ENCODE measurements at regions not wholly inside any gene's neighbourhood (a gene's known extent, or its start where the extent isn't known, plus 50 kb on each side); places are given as distances from the start of the nearest gene placed in this dataset.
"Not testable (repeated sequence)": the region's sequence is repeated elsewhere in the genome, so short reads cannot be mapped to it uniquely, and the experiment has no call there.

DNA sequence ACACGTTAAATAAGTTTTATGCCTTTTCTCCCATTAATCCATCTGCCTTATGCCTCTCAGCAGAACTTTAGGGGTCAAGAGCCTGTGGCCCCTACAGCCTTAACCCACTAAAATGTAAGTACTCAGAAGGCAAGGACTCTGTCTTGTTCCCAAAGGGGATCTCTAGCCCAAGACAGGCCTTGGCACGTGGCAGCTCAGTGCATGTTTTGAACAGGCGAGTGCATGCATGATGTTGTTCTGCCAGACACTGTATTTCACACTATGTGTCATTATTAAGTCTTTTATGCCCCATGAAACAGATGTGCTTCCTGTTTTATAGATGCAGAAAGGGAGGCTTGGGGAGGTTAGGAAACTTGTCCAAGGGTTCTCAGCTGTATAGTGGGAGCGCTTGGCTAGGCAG lies 102.8 kb downstream of the ETS2 start:
- DNase-seq (ENCODE audit: low read depth in 2 of 3, low spot score in 2 of 3): no peak

DNA sequence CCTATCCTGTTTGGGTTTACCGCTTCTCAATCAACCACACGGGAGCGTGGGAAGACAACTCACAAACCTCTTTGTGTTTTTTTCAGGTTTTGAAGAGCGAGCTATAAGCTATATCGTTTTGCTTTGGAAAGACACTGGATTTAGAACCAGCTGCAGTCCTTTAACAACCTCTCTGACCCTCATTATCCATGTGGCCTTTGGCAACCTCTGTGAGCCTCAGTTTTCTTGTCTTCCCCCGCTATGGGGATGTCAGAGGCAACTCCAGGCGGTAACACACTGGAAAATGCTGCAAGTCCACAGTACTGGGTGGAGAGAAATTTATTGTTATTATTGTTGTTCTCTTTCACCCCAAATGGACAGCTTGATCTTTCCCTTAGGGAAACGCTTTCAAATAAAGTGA lies 100.0 kb downstream of the ETS2 start:
- no peak for DNase-seq (ENCODE audit: low read depth in 2 of 3, low spot score in 2 of 3)

DNA sequence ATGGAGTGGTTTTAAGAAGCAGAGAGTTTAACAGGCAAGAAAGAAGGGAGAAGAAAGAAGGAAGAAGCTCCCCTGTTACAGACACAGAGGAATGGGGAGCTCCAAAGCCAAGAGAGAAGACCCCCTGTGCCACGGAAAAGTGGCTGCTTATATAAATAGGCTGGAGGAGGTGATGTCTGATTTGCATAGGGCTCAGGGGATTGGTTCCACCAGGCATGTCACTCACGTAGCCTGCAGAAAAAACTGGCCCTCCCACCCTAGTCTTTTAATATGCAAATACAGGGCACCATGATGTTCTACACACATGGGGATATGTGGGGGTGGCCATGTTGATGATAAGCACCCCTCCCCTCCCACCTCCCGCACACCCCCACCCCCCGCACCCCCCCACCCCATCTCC lies 99.6 kb downstream of the ETS2 start:
- no peak for DNase-seq (ENCODE audit: low read depth in 2 of 3, low spot score in 2 of 3)

DNA sequence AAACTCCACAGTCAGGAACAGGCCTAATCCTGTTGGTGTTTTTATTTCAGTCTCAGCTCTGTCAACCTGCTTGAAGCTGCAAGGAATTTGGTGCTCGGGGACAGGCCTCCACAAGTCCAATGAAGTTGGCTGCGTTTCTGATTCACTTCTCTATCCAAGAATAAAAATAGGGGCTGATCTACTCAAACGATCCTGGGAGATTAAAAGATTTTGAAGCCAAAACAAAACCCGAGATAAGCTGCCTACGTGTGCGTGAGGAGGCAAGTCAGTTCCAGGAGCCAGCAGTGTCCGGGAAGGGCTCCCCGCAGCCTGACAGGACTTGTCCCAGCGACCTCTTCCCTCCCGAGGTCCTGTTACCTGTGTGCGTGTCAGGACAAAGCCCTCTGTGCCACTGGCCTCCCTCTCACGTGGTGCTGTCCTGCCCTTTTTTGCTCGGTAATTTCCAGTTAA lies 98.0 kb downstream of the ETS2 start:
- DNase-seq (ENCODE audit: low read depth in 2 of 3, low spot score in 2 of 3): no peak

DNA sequence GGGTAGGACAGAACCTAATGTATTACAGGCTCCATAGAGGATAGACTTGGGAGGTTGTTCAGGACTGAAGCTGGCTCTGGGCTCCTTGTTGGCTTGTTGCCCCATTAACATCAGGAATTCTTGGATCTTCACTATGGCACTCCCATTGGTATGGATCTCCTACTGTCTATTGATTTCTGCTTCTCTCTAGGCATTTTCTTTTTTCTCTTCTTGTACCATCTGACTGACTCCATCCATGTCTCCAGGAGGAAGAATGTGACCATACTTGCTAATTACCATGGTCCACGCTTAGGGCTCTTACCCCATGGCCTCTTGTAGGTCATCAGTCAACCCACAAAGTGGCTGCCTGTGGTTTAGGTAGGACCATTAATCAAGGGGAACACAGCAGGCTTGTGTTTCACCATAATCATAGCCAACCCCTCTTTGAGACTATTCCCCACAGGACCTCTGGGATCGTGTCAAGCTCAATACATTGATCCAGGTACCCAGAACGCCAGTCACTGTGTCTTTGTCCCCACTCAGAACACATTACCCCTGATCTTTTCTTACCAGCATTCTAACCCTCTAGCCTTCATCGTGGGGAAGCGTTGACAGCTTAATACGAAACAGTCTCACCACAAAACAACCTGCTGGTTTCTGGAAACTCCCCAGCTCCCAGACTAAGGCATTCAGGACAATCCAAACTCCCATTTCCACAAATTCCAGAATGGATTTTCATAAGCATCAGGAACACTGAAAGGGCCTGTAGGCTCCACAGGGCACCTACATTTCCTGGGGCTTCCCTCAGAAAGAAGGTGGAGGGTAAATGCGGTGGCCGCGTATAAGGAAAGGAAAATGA lies 97.1 kb downstream of the ETS2 start:
- no peak for DNase-seq (ENCODE audit: low read depth in 2 of 3, low spot score in 2 of 3)

DNA sequence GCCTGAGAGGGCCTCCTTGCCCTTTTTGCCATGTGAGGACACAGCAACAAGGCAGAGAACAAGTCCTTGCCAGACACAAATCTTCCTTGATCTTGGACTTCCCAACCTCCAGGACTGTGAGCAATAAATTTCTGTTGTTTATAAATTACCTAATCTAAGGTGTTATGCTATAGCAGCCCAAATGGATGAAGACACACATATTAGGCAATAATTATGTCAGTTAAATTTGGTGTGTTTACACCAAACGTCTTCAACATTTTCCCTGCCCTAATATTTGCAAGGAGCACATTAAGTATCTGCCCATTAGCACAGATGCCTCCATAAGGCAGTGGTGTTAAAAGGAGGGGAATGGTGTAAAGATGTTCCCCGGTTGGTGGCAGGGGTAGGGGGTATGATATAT lies 94.8 kb downstream of the ETS2 start:
- no peak for DNase-seq (ENCODE audit: low read depth in 2 of 3, low spot score in 2 of 3)

DNA sequence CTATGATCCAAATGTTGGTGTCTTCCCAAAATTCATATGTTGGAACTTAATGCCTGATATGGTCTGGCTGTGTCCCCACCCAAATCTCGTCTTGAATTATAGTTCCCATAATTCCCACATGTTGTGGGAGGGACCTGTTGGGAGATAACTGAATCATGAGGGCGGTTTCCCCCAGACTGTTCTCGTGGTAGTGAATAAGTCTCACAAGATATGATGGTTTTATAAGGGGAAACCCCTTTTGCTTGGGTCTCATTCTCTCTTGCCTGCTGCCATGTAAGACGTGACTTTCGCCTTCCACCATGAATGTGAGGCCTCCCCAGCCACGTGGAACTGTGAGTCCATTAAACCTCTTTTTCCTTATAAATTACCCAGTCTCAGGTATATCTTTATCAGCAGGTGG lies 94.3 kb downstream of the ETS2 start:
- not testable (repeated sequence) for DNase-seq (ENCODE audit: low read depth in 2 of 3, low spot score in 2 of 3)

DNA sequence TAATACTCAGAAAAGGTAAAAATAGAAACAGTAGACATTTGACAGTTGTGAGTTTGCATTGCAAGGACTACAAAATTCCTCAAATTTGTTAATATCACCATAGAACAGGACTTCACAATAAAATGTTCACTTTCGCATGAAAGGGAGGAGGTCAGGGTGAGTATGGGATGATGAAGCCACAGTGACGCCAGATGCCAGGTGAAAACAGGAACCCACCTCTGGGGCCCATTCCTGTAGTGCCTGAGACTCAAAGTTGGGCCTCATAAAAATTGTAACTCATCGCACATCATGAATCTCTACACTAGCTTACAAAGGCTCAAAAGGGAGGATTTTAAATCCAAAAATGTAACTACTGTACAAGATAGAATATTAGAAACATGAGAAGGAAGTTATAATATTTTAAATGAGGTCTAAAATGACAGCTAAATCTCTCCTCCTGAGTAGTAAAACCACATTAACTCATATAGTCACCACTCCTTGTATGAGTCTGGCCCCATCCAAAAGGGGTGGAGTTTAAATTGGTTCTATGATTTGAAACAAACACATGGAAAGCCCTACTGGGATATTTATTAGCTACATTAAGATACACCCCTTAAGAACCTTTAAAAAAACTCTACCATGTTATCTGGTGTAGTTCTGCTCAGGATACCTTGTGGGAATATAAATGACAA lies 93.7 kb downstream of the ETS2 start:
- no peak for DNase-seq (ENCODE audit: low read depth in 2 of 3, low spot score in 2 of 3)

DNA sequence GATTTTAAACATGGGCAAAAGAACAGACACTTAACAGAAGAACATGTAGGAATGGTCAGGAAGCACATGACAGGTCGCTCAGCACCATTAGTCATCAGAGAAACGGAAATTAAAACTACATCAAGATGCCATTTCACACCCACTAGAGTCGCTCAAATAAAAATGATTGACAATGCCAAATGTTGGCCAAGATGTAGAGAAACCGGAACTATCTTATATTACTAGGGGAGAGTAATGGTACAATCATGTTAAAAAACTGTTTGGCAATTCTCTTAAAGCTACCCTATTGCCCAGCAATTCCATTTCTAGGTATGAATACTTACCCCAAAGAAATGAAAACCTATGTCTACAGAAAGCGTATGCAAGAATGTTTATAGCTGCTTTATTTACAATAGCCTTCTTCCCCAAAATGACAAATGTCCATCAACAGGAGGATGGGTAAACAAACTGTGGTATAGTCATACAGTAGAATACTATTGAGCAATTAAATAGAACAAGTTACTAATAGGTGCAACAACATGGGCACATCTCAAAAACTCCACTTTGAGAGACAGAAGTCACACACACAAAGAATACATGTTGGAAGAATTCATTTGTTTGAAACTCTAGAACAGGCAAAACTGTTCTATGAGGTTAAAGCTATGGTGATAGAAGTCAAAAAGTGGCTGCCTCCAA lies 92.8 kb downstream of the ETS2 start:
- peak in 2 of 3 donors; percentile 26 to 61 for DNase-seq (ENCODE audit: low read depth in 2 of 3, low spot score in 2 of 3)

DNA sequence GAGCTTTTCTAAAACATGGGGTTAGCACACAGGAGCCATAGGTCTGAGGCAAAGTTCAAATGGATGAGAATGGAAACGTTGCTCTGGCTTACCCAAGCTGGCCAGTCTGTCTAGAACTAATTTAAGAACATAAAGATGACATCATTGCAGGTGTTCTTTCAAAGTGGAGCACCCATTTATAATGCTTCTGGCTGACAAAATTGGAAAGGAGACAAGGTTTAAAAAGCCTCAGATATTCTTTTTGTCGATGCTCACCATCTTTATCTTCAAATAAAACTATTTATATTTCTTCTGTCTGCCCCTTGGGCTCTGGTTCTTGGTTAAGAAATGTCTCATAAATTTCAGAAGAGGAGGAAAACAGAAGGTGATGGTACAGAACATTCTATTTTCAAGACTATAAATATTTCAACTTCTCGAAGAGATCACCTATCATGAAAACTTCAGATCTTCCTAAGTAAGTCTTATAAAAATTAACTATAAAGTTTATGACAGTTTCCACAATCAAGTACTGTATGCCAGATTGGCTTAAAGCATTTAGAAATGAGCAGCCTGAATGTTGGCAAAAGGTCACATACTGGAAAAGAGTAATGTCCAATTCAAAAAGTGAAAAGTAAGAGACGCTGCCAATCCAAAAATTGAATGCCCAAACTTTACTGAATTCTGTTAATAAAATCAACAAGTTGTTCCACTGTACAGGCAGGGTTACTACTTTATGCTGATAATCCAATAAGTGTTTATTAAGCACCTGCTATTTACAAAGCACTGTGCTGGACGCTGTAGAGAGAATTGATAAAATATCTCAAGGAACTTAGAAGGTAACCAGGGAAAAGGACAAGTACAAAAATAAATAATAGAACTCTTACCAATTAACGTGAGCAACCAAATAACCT lies 92.0 kb downstream of the ETS2 start:
- DNase-seq (ENCODE audit: low read depth in 2 of 3, low spot score in 2 of 3): no peak

DNA sequence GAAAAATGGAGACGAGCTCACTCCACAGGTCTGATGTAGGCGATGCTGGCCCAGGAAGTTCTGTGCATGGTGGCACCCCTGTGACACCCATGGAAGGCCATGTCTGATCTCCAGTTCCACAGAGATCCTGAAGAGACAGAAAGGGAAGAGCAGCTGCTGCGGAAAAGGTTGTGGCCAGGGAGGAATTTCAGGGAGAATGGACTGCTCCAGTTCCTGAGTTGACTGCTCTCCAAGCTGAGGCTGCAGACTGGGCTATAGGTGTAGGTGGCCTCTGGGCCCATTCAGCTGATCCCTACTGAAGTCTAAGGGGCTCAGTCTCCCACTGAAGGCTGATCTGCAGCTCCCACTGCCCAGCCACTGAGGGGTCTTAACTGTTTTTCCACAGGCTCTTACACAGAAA lies 89.2 kb downstream of the ETS2 start:
- DNase-seq (ENCODE audit: low read depth in 2 of 3, low spot score in 2 of 3): no peak

DNA sequence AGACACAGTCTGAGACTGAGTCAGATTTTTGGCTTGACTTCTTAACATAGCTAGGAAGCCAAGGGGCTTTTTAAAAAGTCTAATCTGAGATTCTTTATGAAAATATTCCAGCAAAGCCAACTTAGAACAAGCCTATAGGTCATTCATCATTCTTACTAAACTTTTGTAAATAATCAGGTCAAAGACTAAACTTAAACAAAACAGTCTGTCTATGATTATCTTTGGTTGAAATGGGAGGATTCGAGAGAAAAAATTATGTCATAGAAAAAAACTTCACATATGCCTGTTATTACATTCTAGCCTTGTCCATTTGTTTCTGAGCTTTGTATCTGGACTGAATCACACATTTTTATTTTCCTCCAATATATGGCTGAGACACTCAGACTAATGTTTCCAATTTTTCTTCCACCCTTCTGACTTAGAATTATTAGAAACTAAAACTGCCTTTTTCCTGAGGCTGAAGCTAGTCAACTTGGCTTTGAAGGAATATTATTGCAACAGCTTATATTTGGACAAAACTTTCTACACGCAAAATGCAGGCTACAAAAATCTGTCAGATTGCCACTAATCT lies 83.3 kb downstream of the ETS2 start:
- DNase-seq (ENCODE audit: low read depth in 2 of 3, low spot score in 2 of 3): no peak

DNA sequence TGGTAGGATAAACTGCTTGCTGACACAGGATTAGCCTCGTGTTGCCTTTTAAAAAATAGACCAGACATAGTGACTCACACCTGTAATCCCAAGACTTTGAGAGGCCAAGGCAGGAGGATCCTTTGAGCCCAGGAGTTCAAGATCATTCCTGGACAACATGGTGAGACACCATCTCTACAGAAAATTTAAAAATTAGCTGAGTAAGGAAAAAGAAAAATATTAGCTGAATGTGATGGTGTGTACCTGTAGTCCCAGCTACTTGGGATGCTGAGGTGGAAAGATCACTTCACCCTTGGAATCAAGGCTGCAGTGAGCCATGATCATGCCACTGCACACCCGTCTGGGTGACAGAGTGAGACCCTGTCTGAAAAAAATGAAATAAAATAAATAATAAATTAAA lies 82.0 kb downstream of the ETS2 start:
- DNase-seq (ENCODE audit: low read depth in 2 of 3, low spot score in 2 of 3): no peak

DNA sequence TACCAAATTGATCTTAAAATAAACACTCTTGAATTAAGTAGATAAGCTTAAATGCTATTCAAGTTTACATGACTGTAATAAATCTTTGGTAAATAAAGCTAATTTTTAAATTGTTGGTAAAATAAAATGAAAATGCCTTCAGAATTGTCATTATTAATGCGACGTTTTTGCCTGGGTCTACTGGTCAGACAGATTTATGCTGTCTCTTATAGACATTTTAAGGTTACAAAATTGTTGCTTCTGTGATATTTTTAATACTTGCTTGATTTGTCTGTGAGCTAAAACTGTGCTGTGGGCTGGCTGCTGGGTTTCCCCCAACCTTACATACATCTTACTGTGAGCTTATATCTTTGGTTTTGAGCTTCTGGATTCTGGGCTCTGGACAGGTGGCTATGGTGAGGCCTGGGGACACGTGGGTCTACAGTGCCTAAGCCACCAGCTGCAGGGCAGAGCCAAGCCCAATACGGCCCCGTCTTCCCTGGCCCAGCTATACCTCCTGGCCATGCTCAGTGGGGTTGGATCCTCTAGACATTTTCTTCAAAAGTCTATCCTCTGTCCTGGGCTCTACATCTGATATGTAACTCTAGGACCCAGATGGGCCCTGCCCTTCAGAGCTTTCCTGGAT lies 81.4 kb downstream of the ETS2 start:
- peak in 1 of 3 donors; percentile 21 for DNase-seq (ENCODE audit: low read depth in 2 of 3, low spot score in 2 of 3)

DNA sequence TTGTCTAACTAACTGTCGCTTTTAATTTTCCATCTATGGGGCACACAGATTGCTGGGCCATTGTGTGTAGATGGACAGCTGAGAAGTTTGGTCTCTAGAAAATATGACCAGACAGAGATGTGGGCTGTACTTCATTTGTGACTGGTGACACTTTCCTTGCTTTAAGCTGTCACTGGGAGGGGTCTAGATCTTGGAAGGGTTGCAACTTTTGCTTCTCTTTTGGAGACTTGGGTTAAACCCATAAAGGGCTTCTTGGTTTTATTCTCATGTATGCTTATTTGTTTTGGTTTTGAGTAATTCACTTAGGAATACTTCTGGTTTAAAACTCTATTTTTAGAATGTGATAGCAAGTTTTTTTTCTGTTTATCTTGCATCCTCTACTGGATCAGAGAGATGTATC lies 80.2 kb downstream of the ETS2 start:
- DNase-seq (ENCODE audit: low read depth in 2 of 3, low spot score in 2 of 3): no peak

DNA sequence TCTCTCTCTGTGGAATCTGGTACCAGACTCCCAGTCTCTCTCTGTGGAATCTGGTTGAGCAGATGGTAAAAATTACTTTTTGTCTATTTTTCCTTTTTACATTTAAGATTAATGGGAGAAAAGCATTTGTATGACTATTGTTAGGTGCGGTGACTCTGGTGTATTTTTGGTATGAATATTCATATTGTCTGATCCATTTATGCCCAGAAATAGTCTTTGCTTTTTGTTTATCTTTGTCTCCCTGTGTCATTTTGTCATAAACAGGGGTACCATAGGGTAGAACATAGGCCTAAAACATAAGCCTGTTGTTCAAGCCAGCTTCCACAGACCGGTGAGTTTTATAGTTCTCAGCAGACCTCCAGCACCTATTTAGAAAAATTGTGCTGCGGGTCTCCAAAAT lies 78.7 kb downstream of the ETS2 start:
- DNase-seq (ENCODE audit: low read depth in 2 of 3, low spot score in 2 of 3): no peak

DNA sequence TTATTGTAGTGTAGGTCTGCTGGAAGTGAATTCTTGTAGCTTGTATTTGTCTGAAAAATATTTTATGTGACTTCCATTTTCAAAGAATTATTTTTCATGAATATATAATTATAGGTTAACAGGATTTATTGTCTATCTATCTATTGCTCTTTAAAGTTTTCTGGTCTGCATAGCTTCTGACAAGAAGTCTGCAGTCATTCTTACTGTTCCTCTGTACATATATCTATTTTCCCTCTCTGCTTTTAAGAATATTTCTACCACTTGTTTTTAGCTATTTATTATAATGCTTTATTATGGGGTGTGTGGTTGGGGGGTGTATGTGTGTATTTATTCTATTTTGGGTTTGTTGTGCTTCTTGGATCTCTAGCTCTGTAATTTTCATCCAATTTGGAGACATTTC lies 77.4 kb downstream of the ETS2 start:
- DNase-seq (ENCODE audit: low read depth in 2 of 3, low spot score in 2 of 3): no peak

DNA sequence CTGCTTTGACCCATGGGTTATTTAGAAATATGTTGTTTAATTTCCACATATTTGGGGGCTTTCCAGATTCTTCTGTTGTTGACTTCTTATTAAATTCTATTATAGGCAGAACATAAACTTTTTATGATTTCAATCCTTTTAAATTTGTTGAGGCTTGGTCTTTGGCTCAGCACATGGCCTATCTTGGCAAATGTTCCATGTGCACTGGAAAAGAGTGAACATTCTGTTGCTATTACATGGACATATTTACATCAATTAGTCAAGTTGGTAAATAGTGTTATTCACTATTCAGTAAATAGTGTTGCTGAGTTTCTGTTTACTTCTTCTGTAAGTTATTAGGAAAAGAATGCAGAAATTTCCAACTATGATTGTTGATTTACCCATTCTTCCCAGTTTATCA lies 75.4 kb downstream of the ETS2 start:
- no peak for DNase-seq (ENCODE audit: low read depth in 2 of 3, low spot score in 2 of 3)

DNA sequence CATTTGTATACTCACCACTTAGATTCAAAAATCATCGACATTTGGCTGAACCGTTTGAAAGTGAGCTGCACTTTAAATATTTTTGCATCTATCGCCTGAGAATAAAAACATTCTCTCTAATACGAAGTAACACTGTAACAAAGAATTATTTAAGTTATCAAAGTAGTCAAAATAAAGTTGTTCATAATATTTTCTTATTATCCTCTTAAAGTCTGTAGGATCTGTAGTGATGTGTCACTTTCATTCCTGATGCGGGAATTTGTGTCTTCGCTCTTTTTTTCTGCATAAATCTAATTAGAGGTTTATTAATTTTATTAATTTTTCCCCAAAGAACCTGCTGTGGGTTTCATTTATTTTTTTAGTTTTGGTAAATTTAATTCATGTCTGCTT lies 74.8 kb downstream of the ETS2 start:
- peak in 1 of 3 donors; percentile 26 for DNase-seq (ENCODE audit: low read depth in 2 of 3, low spot score in 2 of 3)

Data from hematopoietic multipotent progenitor cell (in vitro differentiated cells).